ENCODE measurements at regions not wholly inside any gene's neighbourhood (a gene's known extent, or its start where the extent isn't known, plus 50 kb on each side); places are given as distances from the start of the nearest gene placed in this dataset.

GRCh38 chr14:92258934-92259333 lies 64.0 kb upstream of the SLC24A4 start:
- H3K27ac ChIP-seq, result no peak overlapping the region
- intact Hi-C loops (cut with DNase I; ENCODE audit: low total_unique reads), result no loop called here
- peaks cover 7% of the 10 kb centered on the region for H3K4me1 ChIP-seq
- H3K27me3 ChIP-seq, result no peaks in the 10 kb centered on the region
- TF ChIP-seq POLR2A (IDR thresholded peaks at IDR 0.05), result no peak
- TF ChIP-seq CTCF (IDR thresholded peaks at IDR 0.05), result no peak
- no peaks in the 10 kb centered on the region for H3K9me3 ChIP-seq
- H3K4me3 ChIP-seq, result no peak overlapping the region
- WGBS, 2 donors, result 60 to 90% methylated on average over 2 to 3 of the region's 3 CpGs
- H3K36me3 ChIP-seq (ENCODE audit: low read depth, missing control alignments), result no peaks in the 10 kb centered on the region
- peak; percentile 27 for DNase-seq

- TF ChIP-seq POLR2A (IDR thresholded peaks at IDR 0.05), result no peak
- TF ChIP-seq CTCF (IDR thresholded peaks at IDR 0.05), result no peak
- Histone ChIP-seq H3K9me3 (no peaks in the 10 kb centered on the region), H3K27me3 (no peaks in the 10 kb centered on the region), H3K4me3 (no peak overlapping the region), H3K27ac (no peak overlapping the region), H3K4me1 (peaks cover 7% of the 10 kb centered on the region), H3K36me3 (ENCODE audit: low read depth, missing control alignments) (no peaks in the 10 kb centered on the region)
- intact Hi-C loops (cut with DNase I; ENCODE audit: low total_unique reads), result no loop called here
- 87 to 88% methylated on average over 6 of the region's 6 CpGs for WGBS, 2 donors
- no peak for DNase-seq
Observed at GRCh38 chr14:92259613-92260357, 63.2 kb upstream of the SLC24A4 start.

DNA sequence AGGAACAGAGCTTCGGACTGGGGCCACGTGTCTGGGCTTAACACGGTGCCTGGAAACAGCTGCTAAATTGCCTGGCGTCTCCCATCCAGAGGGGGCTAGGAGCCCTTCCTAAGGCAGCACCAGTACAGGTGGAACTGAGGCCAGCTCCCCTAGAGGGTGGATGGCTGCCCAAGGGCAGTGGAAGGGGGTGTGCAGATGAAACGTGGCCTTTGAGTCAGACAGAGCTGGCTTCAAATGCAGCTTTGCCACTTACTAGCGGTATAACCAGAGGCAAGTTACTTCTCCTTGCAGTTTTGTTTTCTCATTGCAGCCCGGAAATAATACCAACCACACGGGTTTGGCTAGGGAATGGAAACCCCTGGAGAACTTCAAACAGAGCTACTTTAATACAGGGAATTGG lies 59.3 kb upstream of the SLC24A4 start:
- DNase-seq, result no peak
- TF ChIP-seq POLR2A (IDR thresholded peaks at IDR 0.05), result no peak
- Histone ChIP-seq H3K27me3 (no peaks in the 10 kb centered on the region), H3K36me3 (ENCODE audit: low read depth, missing control alignments) (no peaks in the 10 kb centered on the region), H3K27ac (no peak overlapping the region), H3K4me1 (peaks cover 7% of the 10 kb centered on the region), H3K9me3 (no peaks in the 10 kb centered on the region), H3K4me3 (no peak overlapping the region)
- intact Hi-C loops (cut with DNase I; ENCODE audit: low total_unique reads), result no loop called here
- 45 to 48% methylated on average over 8 of the region's 8 CpGs for WGBS, 2 donors

- no peaks in the 10 kb centered on the region for H3K9me3 ChIP-seq
- intact Hi-C loops (cut with DNase I; ENCODE audit: low total_unique reads), result no loop called here
- H3K36me3 ChIP-seq (ENCODE audit: low read depth, missing control alignments), result no peaks in the 10 kb centered on the region
- peaks cover 7% of the 10 kb centered on the region for H3K4me1 ChIP-seq
- H3K4me3 ChIP-seq, result no peak overlapping the region
- no peaks in the 10 kb centered on the region for H3K27me3 ChIP-seq
- no peak overlapping the region for H3K27ac ChIP-seq
- WGBS, 2 donors, result 72 to 77% methylated on average over 7 of the region's 7 CpGs
- DNase-seq, result no peak
- TF ChIP-seq CTCF (IDR thresholded peaks at IDR 0.05) (no peak), POLR2A (IDR thresholded peaks at IDR 0.05) (no peak)
Observed at GRCh38 chr14:92264195-92264594, 58.8 kb upstream of the SLC24A4 start.

- no peak overlapping the region for H3K4me3 ChIP-seq
Observed at GRCh38 chr14:92266216-92266615, 56.7 kb upstream of the SLC24A4 start.

More at GRCh38 chr14:92266216-92266615, 56.7 kb upstream of the SLC24A4 start:
- H3K4me1 ChIP-seq, result peaks cover 7% of the 10 kb centered on the region
- no peak for TF ChIP-seq CTCF (IDR thresholded peaks at IDR 0.05)
- no peak for TF ChIP-seq POLR2A (IDR thresholded peaks at IDR 0.05)
- WGBS, 2 donors, result 79 to 82% methylated on average over 10 of the region's 10 CpGs
- intact Hi-C loops (cut with DNase I; ENCODE audit: low total_unique reads), result no loop called here
- no peak for DNase-seq
- H3K36me3 ChIP-seq (ENCODE audit: low read depth, missing control alignments), result no peaks in the 10 kb centered on the region
- H3K9me3 ChIP-seq, result no peaks in the 10 kb centered on the region
- H3K27me3 ChIP-seq, result no peaks in the 10 kb centered on the region
- no peak overlapping the region for H3K27ac ChIP-seq

Small RNA genes lying in the stretch of these regions (small RNA-seq; reads per million reads assigned to genes)
- 0 reads per million in 2 donors for gene RNU6-366P

All from testis (tissue), 2 donors.